ENCODE measurements at regions not wholly inside any gene's neighbourhood (a gene's known extent, or its start where the extent isn't known, plus 50 kb on each side); places are given as distances from the start of the nearest gene placed in this dataset.

- Mint-ChIP-seq H3K27ac (no peak overlapping the region), H3K9me3 (peaks cover 4% of the 10 kb centered on the region), H3K4me3 (no peak overlapping the region), H3K4me1 (peaks cover 14% of the 10 kb centered on the region), H3K36me3 (no peaks in the 10 kb centered on the region), H3K27me3 (ENCODE audit: low read depth) (no peaks in the 10 kb centered on the region)
- DNase-seq (ENCODE audit: low spot score in 2 of 2, unreplicated experiment in 2 of 2), result no peak
- no peak for TF ChIP-seq CTCF (IDR thresholded peaks at IDR 0.05; ENCODE audit: unreplicated experiment)
Measured at GRCh38 chr12:31210104-31210503, 115.8 kb downstream of the SINHCAF start.

GRCh38 chr12:31210541-31210940, 115.4 kb downstream of the SINHCAF start:
- no peaks in the 10 kb centered on the region for H3K27me3 Mint-ChIP-seq (ENCODE audit: low read depth)
- TF ChIP-seq CTCF (IDR thresholded peaks at IDR 0.05; ENCODE audit: unreplicated experiment), result no peak
- no peak overlapping the region for H3K27ac Mint-ChIP-seq
- peaks cover 12% of the 10 kb centered on the region for H3K4me1 Mint-ChIP-seq
- H3K36me3 Mint-ChIP-seq, result no peaks in the 10 kb centered on the region
- DNase-seq (ENCODE audit: low spot score in 2 of 2, unreplicated experiment in 2 of 2), result no peak
- no peak overlapping the region for H3K4me3 Mint-ChIP-seq
- peaks cover 4% of the 10 kb centered on the region for H3K9me3 Mint-ChIP-seq

GRCh38 chr12:31214626-31215517, 111.1 kb downstream of the SINHCAF start:
- no peaks in the 10 kb centered on the region for H3K4me1 Mint-ChIP-seq
- H3K4me3 Mint-ChIP-seq, result no peak overlapping the region
- TF ChIP-seq CTCF (IDR thresholded peaks at IDR 0.05; ENCODE audit: unreplicated experiment), result no peak
- H3K36me3 Mint-ChIP-seq, result no peaks in the 10 kb centered on the region
- DNase-seq (ENCODE audit: low spot score in 2 of 2, unreplicated experiment in 2 of 2), result no peak
- H3K27me3 Mint-ChIP-seq (ENCODE audit: low read depth), result peaks cover 2% of the 10 kb centered on the region
- H3K9me3 Mint-ChIP-seq, result peaks cover 12% of the 10 kb centered on the region
- H3K27ac Mint-ChIP-seq, result no peak overlapping the region

- no peak for TF ChIP-seq CTCF (IDR thresholded peaks at IDR 0.05; ENCODE audit: unreplicated experiment)
- Mint-ChIP-seq H3K36me3 (no peaks in the 10 kb centered on the region), H3K4me3 (no peak overlapping the region), H3K9me3 (peaks cover 12% of the 10 kb centered on the region), H3K27me3 (ENCODE audit: low read depth) (peaks cover 2% of the 10 kb centered on the region), H3K4me1 (no peaks in the 10 kb centered on the region), H3K27ac (no peak overlapping the region)
- no peak for DNase-seq (ENCODE audit: low spot score in 2 of 2, unreplicated experiment in 2 of 2)
Measured at GRCh38 chr12:31215518-31216232, 110.3 kb downstream of the SINHCAF start.

- Mint-ChIP-seq H3K27me3 (ENCODE audit: low read depth) (peaks cover 2% of the 10 kb centered on the region), H3K4me1 (no peaks in the 10 kb centered on the region), H3K4me3 (no peak overlapping the region), H3K9me3 (peaks cover 12% of the 10 kb centered on the region), H3K27ac (no peak overlapping the region), H3K36me3 (no peaks in the 10 kb centered on the region)
- DNase-seq (ENCODE audit: low spot score in 2 of 2, unreplicated experiment in 2 of 2), result no peak
- TF ChIP-seq CTCF (IDR thresholded peaks at IDR 0.05; ENCODE audit: unreplicated experiment), result no peak
Measured at GRCh38 chr12:31216479-31216878, 109.5 kb downstream of the SINHCAF start.

Data from mesothelial cell of epicardium (in vitro differentiated cells).